Gastroesophageal sphincter (tissue), 4 donors: ENCODE measurements at regions not wholly inside any gene's neighbourhood (a gene's known extent, or its start where the extent isn't known, plus 50 kb on each side); places are given as distances from the start of the nearest gene placed in this dataset.

Source experiments
- ATAC-seq: fragments of 150-250 bp; one replicate; pipeline ENCODE4 v1.9.1; 2016; ENCODE audit warnings: mild to moderate bottlenecking, moderate library complexity
- H3K27ac ChIP-seq, 4 donors: fragments of 200-600 bp; sonication (generic) in 3 of 4; 1 replicate in 3 of 4; 2 replicates in 1 of 4; pipeline ENCODE4 v1.5.1; 2016 to 2019
- H3K27me3 ChIP-seq: fragments of 200-600 bp; sonication (generic); one replicate; pipeline ENCODE4 v1.5.1; 2019
- H3K36me3 ChIP-seq, 2 donors: fragments of 200-600 bp; sonication (generic); one replicate each; pipeline ENCODE4 v1.5.1; 2019; ENCODE audit warnings: control low read depth in 1 of 2
- H3K4me1 ChIP-seq, 3 donors: fragments of 200-600 bp; sonication (generic); 1 replicate in 2 of 3; 2 replicates in 1 of 3; pipeline ENCODE4 v1.5.1; 2016 to 2019; ENCODE audit warnings: control low read depth in 2 of 3
- H3K4me3 ChIP-seq, 2 donors: fragments of 200-600 bp; sonication (generic); one replicate each; pipeline ENCODE4 v1.5.1; 2019; ENCODE audit warnings: mild to moderate bottlenecking in 1 of 2, moderate library complexity in 1 of 2
- H3K9me3 ChIP-seq, 3 donors: fragments of 200-600 bp; sonication (generic); one replicate each; pipeline ENCODE4 v1.5.1; 2017 to 2019; ENCODE audit warnings: control low read depth in 2 of 3
- CTCF ChIP-seq, 4 experiments: fragments of 200-600 bp in 2 of 4; fragments of 450-650 bp in 2 of 4; sonication (generic) in 1 of 4; IDR thresholded peaks; one replicate each; pipeline ENCODE4 v1.5.1; 2017 to 2019; ENCODE audit warnings: antibody characterized with exemption in 4 of 4, mild to moderate bottlenecking in 2 of 4, moderate library complexity in 2 of 4
- EP300 ChIP-seq: sonication (generic); formaldehyde crosslinking; IDR thresholded peaks from one replicate; pipeline ENCODE4 v1.6.1; 2017; ENCODE audit warnings: antibody characterized with exemption, mild to moderate bottlenecking
- POLR2A ChIP-seq, 2 donors: fragments of 450-650 bp; IDR thresholded peaks; one replicate each; pipeline ENCODE4 v1.6.1; 2017; ENCODE audit warnings: antibody characterized with exemption in 2 of 2, mild to moderate bottlenecking in 2 of 2, moderate library complexity in 1 of 2
- POLR2AphosphoS5 ChIP-seq: sonication (generic); formaldehyde crosslinking; IDR thresholded peaks from one replicate; pipeline ENCODE4 v1.6.1; 2017; ENCODE audit warnings: antibody characterized with exemption
- WGBS, 2 donors: methylation state at CpG; one replicate each; pipeline ENCODE4 v1.1.5; 2018; ENCODE audit warnings: low coverage in 1 of 2; 5-methylcytosine and 5-hydroxymethylcytosine counted together

GRCh38 chr10:130233426-130233825 is 97.2 kb downstream of the GLRX3 start:
- no peaks in the 10 kb centered on the region for H3K4me1 ChIP-seq
- H3K36me3 ChIP-seq = no peaks in the 10 kb centered on the region
- no peaks in the 10 kb centered on the region for H3K27me3 ChIP-seq
- no peak overlapping the region for H3K4me3 ChIP-seq
- H3K27ac ChIP-seq = no peak overlapping the region
- TF ChIP-seq POLR2A (IDR thresholded peaks at IDR 0.05) (no peak), CTCF (IDR thresholded peaks at IDR 0.05) (no peak), POLR2AphosphoS5 (no peak), EP300 (no peak)
- 90% methylated on average over 3 of the region's 8 CpGs; no CpG with 5 or more reads in 1 of the 2 donors for WGBS, 2 donors
- no peak for ATAC-seq
- peaks cover 0 to 9% (median 0%) of the 10 kb centered on the region in 3 donors for H3K9me3 ChIP-seq

GRCh38 chr10:130234171-130234965 is 98.2 kb downstream of the GLRX3 start:
- no peaks in the 10 kb centered on the region for H3K27me3 ChIP-seq
- no peak overlapping the region for H3K27ac ChIP-seq
- no peak for ATAC-seq
- no peak overlapping the region for H3K4me3 ChIP-seq
- H3K4me1 ChIP-seq = no peaks in the 10 kb centered on the region
- peaks cover 0 to 13% (median 0%) of the 10 kb centered on the region in 3 donors for H3K9me3 ChIP-seq
- H3K36me3 ChIP-seq = no peaks in the 10 kb centered on the region
- WGBS, 2 donors = 44 to 73% methylated on average over 2 of the region's 10 CpGs
- TF ChIP-seq CTCF (IDR thresholded peaks at IDR 0.05) (no peak), POLR2AphosphoS5 (no peak), POLR2A (IDR thresholded peaks at IDR 0.05) (no peak)

GRCh38 chr10:130236711-130237110 is 100.5 kb downstream of the GLRX3 start:
- WGBS, 2 donors = no CpG with 5 or more reads among the region's 1 CpG
- no peak overlapping the region for H3K4me3 ChIP-seq
- H3K27me3 ChIP-seq = no peaks in the 10 kb centered on the region
- H3K27ac ChIP-seq = no peak overlapping the region
- TF ChIP-seq CTCF (IDR thresholded peaks at IDR 0.05) (no peak), EP300 (no peak), POLR2AphosphoS5 (no peak), POLR2A (IDR thresholded peaks at IDR 0.05) (no peak)
- no peak for ATAC-seq
- peaks cover 0 to 21% (median 0%) of the 10 kb centered on the region in 3 donors for H3K9me3 ChIP-seq
- no peaks in the 10 kb centered on the region for H3K4me1 ChIP-seq
- no peaks in the 10 kb centered on the region for H3K36me3 ChIP-seq

- TF ChIP-seq POLR2AphosphoS5 = no peak
- no peak for TF ChIP-seq POLR2A (IDR thresholded peaks at IDR 0.05)
- no peak for TF ChIP-seq EP300
- TF ChIP-seq CTCF (IDR thresholded peaks at IDR 0.05) = no peak
- peaks cover 0 to 26% (median 0%) of the 10 kb centered on the region in 3 donors for H3K9me3 ChIP-seq
- ATAC-seq = no peak
- WGBS, 2 donors = 90 to 94% methylated on average over 2 of the region's 2 CpGs
- H3K27me3 ChIP-seq = no peaks in the 10 kb centered on the region
- no peak overlapping the region for H3K4me3 ChIP-seq
- no peaks in the 10 kb centered on the region for H3K4me1 ChIP-seq
- H3K27ac ChIP-seq = no peak overlapping the region
- no peaks in the 10 kb centered on the region for H3K36me3 ChIP-seq
Measured at GRCh38 chr10:130240409-130240808, 104.2 kb downstream of the GLRX3 start.

- TF ChIP-seq EP300 = no peak
- TF ChIP-seq POLR2AphosphoS5 = no peak
- no peak for TF ChIP-seq CTCF (IDR thresholded peaks at IDR 0.05)
- TF ChIP-seq POLR2A (IDR thresholded peaks at IDR 0.05) = no peak
- H3K4me3 ChIP-seq = no peak overlapping the region
- no peaks in the 10 kb centered on the region for H3K4me1 ChIP-seq
- WGBS, 2 donors = 49 to 57% methylated on average over 1 to 2 of the region's 3 CpGs
- H3K27me3 ChIP-seq = no peaks in the 10 kb centered on the region
- no peak for ATAC-seq
- H3K9me3 ChIP-seq = peaks cover 0 to 26% (median 0%) of the 10 kb centered on the region in 3 donors
- H3K36me3 ChIP-seq = no peaks in the 10 kb centered on the region
- no peak overlapping the region for H3K27ac ChIP-seq
Measured at GRCh38 chr10:130242513-130242912, 106.3 kb downstream of the GLRX3 start.
